H1 (cell line): ENCODE measurements at regions not wholly inside any gene's neighbourhood (a gene's known extent, or its start where the extent isn't known, plus 50 kb on each side); places are given as distances from the start of the nearest gene placed in this dataset.

Experiments used
- BACH1 ChIP-seq: IDR thresholded peaks from 2 replicates; pipeline ENCODE4 v1.6.1; 2012; ENCODE audit warnings: low read length, improper control_type of control experiment
- CBX5 ChIP-seq: fragments of 300-800, 300-1000 bp; sonication (generic); IDR thresholded peaks from 2 replicates; pipeline ENCODE4 v1.7.1; 2016; ENCODE audit warnings: antibody characterized with exemption, low read length, low read depth
- CHD2 ChIP-seq: IDR thresholded peaks from 2 replicates; pipeline ENCODE4 v1.6.1; 2012; ENCODE audit warnings: low read length, improper control_type of control experiment
- CTBP2 ChIP-seq: IDR thresholded peaks from 2 replicates; pipeline ENCODE4 v1.7.0; 2011; ENCODE audit warnings: borderline replicate concordance, mild to moderate bottlenecking, moderate library complexity, mixed read lengths, low read length; ENCODE audit not compliant: insufficient read depth, insufficient read length
- JUND ChIP-seq: IDR thresholded peaks from 2 replicates; pipeline ENCODE4 v1.6.1; 2011; ENCODE audit warnings: mild to moderate bottlenecking, improper control_type of control experiment, low read length
- MAFK ChIP-seq: IDR thresholded peaks from 2 replicates; pipeline ENCODE4 v1.6.1; 2012; ENCODE audit warnings: low read depth, mild to moderate bottlenecking, improper control_type of control experiment, low read length
- NANOG ChIP-seq: IDR thresholded peaks from 2 replicates; pipeline ENCODE4 v1.6.1; 2011; ENCODE audit warnings: low read length, low read depth, mild to moderate bottlenecking, inconsistent platforms; ENCODE audit not compliant: insufficient read depth, poor library complexity, severe bottlenecking
- RAD21 ChIP-seq, 2 experiments: IDR thresholded peaks in 1 of 2; conservative IDR thresholded peaks in 1 of 2; 2 replicates each; pipeline ENCODE4 v1.6.1; 2011; ENCODE audit warnings: low read depth in 2 of 2, low read length in 2 of 2, improper control_type of control experiment in 1 of 2, inconsistent platforms in 1 of 2, mild to moderate bottlenecking in 1 of 2, moderate library complexity in 1 of 2
- RBBP5 ChIP-seq: IDR thresholded peaks from 2 replicates; pipeline ENCODE4 v1.7.1; 2012; ENCODE audit warnings: low read depth, mild to moderate bottlenecking, inconsistent platforms, low read length, moderate library complexity, borderline replicate concordance
- TBP ChIP-seq: IDR thresholded peaks from 2 replicates; pipeline ENCODE4 v1.6.1; 2011; ENCODE audit warnings: low read depth, low read length, improper control_type of control experiment
- TF ChIP-seq, protein P1 (sequence below): fragments of 300-600 bp; sonication (generic); IDR thresholded peaks from 2 replicates; pipeline ENCODE4 v1.7.1; 2012; ENCODE audit warnings: low read length, moderate library complexity, mild to moderate bottlenecking, inconsistent platforms; ENCODE audit not compliant: insufficient replicate concordance

DNA sequence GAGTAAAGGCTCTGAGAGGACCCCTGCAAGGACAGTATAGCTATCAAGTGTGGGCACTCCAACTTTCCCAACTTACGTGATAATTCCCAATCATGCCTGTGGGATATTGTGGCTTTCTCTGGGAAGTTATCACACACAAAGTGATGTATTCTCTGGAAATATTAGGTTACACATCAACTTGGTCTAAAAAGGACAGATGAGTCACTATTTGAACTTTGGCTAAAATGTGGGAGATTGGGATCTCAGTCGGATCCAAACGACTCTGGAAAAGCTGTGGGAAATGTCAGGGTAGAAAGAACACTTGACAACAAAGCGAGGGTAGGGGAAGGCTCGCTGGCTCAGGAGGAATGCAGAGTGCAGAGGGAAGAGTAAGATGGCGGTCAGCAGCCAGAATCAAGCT is 1048.9 kb downstream of the BCL11B start (continued):
- TF ChIP-seq, protein P1, sequence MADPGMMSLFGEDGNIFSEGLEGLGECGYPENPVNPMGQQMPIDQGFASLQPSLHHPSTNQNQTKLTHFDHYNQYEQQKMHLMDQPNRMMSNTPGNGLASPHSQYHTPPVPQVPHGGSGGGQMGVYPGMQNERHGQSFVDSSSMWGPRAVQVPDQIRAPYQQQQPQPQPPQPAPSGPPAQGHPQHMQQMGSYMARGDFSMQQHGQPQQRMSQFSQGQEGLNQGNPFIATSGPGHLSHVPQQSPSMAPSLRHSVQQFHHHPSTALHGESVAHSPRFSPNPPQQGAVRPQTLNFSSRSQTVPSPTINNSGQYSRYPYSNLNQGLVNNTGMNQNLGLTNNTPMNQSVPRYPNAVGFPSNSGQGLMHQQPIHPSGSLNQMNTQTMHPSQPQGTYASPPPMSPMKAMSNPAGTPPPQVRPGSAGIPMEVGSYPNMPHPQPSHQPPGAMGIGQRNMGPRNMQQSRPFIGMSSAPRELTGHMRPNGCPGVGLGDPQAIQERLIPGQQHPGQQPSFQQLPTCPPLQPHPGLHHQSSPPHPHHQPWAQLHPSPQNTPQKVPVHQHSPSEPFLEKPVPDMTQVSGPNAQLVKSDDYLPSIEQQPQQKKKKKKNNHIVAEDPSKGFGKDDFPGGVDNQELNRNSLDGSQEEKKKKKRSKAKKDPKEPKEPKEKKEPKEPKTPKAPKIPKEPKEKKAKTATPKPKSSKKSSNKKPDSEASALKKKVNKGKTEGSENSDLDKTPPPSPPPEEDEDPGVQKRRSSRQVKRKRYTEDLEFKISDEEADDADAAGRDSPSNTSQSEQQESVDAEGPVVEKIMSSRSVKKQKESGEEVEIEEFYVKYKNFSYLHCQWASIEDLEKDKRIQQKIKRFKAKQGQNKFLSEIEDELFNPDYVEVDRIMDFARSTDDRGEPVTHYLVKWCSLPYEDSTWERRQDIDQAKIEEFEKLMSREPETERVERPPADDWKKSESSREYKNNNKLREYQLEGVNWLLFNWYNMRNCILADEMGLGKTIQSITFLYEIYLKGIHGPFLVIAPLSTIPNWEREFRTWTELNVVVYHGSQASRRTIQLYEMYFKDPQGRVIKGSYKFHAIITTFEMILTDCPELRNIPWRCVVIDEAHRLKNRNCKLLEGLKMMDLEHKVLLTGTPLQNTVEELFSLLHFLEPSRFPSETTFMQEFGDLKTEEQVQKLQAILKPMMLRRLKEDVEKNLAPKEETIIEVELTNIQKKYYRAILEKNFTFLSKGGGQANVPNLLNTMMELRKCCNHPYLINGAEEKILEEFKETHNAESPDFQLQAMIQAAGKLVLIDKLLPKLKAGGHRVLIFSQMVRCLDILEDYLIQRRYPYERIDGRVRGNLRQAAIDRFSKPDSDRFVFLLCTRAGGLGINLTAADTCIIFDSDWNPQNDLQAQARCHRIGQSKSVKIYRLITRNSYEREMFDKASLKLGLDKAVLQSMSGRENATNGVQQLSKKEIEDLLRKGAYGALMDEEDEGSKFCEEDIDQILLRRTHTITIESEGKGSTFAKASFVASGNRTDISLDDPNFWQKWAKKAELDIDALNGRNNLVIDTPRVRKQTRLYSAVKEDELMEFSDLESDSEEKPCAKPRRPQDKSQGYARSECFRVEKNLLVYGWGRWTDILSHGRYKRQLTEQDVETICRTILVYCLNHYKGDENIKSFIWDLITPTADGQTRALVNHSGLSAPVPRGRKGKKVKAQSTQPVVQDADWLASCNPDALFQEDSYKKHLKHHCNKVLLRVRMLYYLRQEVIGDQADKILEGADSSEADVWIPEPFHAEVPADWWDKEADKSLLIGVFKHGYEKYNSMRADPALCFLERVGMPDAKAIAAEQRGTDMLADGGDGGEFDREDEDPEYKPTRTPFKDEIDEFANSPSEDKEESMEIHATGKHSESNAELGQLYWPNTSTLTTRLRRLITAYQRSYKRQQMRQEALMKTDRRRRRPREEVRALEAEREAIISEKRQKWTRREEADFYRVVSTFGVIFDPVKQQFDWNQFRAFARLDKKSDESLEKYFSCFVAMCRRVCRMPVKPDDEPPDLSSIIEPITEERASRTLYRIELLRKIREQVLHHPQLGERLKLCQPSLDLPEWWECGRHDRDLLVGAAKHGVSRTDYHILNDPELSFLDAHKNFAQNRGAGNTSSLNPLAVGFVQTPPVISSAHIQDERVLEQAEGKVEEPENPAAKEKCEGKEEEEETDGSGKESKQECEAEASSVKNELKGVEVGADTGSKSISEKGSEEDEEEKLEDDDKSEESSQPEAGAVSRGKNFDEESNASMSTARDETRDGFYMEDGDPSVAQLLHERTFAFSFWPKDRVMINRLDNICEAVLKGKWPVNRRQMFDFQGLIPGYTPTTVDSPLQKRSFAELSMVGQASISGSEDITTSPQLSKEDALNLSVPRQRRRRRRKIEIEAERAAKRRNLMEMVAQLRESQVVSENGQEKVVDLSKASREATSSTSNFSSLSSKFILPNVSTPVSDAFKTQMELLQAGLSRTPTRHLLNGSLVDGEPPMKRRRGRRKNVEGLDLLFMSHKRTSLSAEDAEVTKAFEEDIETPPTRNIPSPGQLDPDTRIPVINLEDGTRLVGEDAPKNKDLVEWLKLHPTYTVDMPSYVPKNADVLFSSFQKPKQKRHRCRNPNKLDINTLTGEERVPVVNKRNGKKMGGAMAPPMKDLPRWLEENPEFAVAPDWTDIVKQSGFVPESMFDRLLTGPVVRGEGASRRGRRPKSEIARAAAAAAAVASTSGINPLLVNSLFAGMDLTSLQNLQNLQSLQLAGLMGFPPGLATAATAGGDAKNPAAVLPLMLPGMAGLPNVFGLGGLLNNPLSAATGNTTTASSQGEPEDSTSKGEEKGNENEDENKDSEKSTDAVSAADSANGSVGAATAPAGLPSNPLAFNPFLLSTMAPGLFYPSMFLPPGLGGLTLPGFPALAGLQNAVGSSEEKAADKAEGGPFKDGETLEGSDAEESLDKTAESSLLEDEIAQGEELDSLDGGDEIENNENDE = no peak
- no peak for TF ChIP-seq CHD2
- no peak for TF ChIP-seq RAD21 (IDR thresholded peaks at IDR 0.05 in 1 of 2, conservative IDR thresholded peaks at IDR 0.05 in 1 of 2; ENCODE audit: low read depth in 2 of 2, low read length in 2 of 2)
- TF ChIP-seq NANOG = no peak
- no peak for TF ChIP-seq CTBP2
- TF ChIP-seq TBP = no peak
- no peak for TF ChIP-seq JUND
- no peak for TF ChIP-seq MAFK
- no peak for TF ChIP-seq BACH1
- no peak for TF ChIP-seq CBX5
- no peak for TF ChIP-seq RBBP5
